ENCODE measurements at regions not wholly inside any gene's neighbourhood (a gene's known extent, or its start where the extent isn't known, plus 50 kb on each side); places are given as distances from the start of the nearest gene placed in this dataset.

DNA sequence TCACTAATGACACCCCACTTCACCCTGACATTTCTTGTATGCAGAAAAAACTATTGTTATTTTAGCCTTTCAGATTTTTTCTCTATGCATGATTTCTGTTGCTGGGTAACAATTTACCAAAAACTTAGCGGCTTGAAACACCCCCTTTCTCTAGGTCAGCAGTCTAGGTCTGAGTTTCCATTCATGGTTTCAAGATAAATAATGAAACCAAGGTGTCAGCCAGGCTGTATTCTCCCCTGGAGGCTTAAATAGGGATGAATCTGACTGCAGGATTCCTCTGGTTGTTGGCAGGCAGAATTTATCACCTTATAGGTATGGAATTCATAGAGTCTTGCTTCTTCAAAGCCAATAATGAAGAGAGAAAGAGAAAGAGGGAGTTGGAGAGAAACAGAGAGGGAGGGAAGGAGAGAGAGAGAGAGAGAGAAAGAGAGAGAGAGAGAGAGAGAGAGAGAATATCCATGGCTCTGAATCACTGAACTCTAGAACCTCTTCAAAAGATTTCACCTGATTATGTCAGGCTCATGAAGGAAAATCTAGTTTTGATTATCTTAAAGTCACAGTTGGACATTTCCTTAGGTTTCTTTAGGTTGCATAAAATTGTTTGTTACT lies 1224.6 kb upstream of the LRRTM3 start:
- H3K4me2 ChIP-seq (ENCODE audit: low read length), result no peak overlapping the region
- H4K20me1 ChIP-seq (ENCODE audit: insufficient read depth, low read length), result no peaks in the 10 kb centered on the region

DNA sequence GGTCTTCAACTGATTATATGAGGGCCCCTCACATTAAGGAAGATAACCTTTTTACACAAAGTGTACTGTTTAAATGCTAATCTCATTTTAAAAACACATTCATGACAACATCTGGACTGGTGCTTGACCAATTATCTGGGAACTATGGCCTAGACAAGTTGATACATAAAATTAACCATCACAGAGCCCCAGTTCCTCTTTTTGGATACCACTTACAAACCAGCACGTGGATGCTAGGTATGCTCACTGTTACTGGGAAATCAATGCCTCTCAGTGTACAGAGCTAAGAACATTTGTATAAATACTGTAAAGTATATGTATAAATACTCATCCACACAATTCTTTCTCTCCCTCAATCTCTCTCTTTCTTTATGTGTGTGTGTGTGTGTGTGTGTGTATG lies 1217.8 kb upstream of the LRRTM3 start:
- no peak overlapping the region for H2AFZ ChIP-seq (ENCODE audit: low read length)
- TF ChIP-seq, protein P1, sequence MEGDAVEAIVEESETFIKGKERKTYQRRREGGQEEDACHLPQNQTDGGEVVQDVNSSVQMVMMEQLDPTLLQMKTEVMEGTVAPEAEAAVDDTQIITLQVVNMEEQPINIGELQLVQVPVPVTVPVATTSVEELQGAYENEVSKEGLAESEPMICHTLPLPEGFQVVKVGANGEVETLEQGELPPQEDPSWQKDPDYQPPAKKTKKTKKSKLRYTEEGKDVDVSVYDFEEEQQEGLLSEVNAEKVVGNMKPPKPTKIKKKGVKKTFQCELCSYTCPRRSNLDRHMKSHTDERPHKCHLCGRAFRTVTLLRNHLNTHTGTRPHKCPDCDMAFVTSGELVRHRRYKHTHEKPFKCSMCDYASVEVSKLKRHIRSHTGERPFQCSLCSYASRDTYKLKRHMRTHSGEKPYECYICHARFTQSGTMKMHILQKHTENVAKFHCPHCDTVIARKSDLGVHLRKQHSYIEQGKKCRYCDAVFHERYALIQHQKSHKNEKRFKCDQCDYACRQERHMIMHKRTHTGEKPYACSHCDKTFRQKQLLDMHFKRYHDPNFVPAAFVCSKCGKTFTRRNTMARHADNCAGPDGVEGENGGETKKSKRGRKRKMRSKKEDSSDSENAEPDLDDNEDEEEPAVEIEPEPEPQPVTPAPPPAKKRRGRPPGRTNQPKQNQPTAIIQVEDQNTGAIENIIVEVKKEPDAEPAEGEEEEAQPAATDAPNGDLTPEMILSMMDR (IDR thresholded peaks at IDR 0.05; ENCODE audit: low read length), result no peak
- no peak for TF ChIP-seq EZH2 (IDR thresholded peaks at IDR 0.05; ENCODE audit: borderline replicate concordance, low read length)
- no peaks in the 10 kb centered on the region for H3K9me2 ChIP-seq (ENCODE audit: low read depth, low read length)
- H3K36me3 ChIP-seq (ENCODE audit: insufficient read depth, low read length), result no peaks in the 10 kb centered on the region
- no peaks in the 10 kb centered on the region for H3K9me3 ChIP-seq (ENCODE audit: low read length)
- H3K27ac ChIP-seq (ENCODE audit: low read depth, low read length, poor library complexity, severe bottlenecking), result no peak overlapping the region
- no peak overlapping the region for H3K4me3 ChIP-seq (ENCODE audit: low read depth, low read length, poor library complexity, severe bottlenecking)
- no peaks in the 10 kb centered on the region for H3K27me3 ChIP-seq (ENCODE audit: insufficient read depth, low read length)
- no peaks in the 10 kb centered on the region for H3F3A ChIP-seq (ENCODE audit: insufficient read depth, low read length)
- no peaks in the 10 kb centered on the region for H3K4me1 ChIP-seq (ENCODE audit: insufficient read depth, low read length, severe bottlenecking)
- no peaks in the 10 kb centered on the region for H3K79me2 ChIP-seq (ENCODE audit: insufficient read depth, low read length)
- no peak overlapping the region for H3K4me2 ChIP-seq (ENCODE audit: low read length)
- H3K9ac ChIP-seq (ENCODE audit: low read length), result no peak overlapping the region
- no peaks in the 10 kb centered on the region for H4K20me1 ChIP-seq (ENCODE audit: insufficient read depth, low read length)

More for the DNA sequence above, 1224.6 kb upstream of the LRRTM3 start:
- Histone ChIP-seq H3K79me2 (ENCODE audit: insufficient read depth, low read length) (no peaks in the 10 kb centered on the region), H3F3A (ENCODE audit: insufficient read depth, low read length) (no peaks in the 10 kb centered on the region), H3K9ac (ENCODE audit: low read length) (no peak overlapping the region), H3K4me3 (ENCODE audit: low read depth, low read length, poor library complexity, severe bottlenecking) (no peak overlapping the region), H3K27me3 (ENCODE audit: insufficient read depth, low read length) (no peaks in the 10 kb centered on the region), H2AFZ (ENCODE audit: low read length) (no peak overlapping the region), H3K9me3 (ENCODE audit: low read length) (no peaks in the 10 kb centered on the region), H3K4me1 (ENCODE audit: insufficient read depth, low read length, severe bottlenecking) (no peaks in the 10 kb centered on the region), H3K36me3 (ENCODE audit: insufficient read depth, low read length) (no peaks in the 10 kb centered on the region), H3K9me2 (ENCODE audit: low read depth, low read length) (no peaks in the 10 kb centered on the region), H3K27ac (ENCODE audit: low read depth, low read length, poor library complexity, severe bottlenecking) (no peak overlapping the region)
- TF ChIP-seq EZH2 (IDR thresholded peaks at IDR 0.05; ENCODE audit: borderline replicate concordance, low read length), result no peak
- TF ChIP-seq, protein P1 (IDR thresholded peaks at IDR 0.05; ENCODE audit: low read length), result no peak

DNA sequence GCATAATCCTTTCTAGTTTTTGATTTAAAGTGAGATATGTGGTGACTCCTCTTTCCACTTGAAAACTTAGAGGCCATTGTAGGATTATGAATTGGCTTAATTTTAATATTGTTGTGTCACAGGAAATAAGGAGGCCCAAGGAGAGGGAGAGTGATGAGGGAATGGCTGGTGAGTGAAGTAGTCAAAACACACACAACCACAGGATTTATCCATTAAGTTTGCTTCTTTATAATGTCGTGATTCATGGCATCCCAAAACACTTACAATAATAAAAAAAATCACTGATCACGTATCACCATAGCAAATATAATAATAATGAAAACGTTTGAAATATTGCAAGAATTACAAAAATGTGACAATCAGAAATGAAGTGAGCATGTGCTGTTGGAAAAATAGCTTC lies 1215.5 kb upstream of the LRRTM3 start:
- no peaks in the 10 kb centered on the region for H3K4me1 ChIP-seq (ENCODE audit: insufficient read depth, low read length, severe bottlenecking)
- no peak overlapping the region for H3K4me3 ChIP-seq (ENCODE audit: low read depth, low read length, poor library complexity, severe bottlenecking)
- no peak overlapping the region for H3K27ac ChIP-seq (ENCODE audit: low read depth, low read length, poor library complexity, severe bottlenecking)
- TF ChIP-seq EZH2 (IDR thresholded peaks at IDR 0.05; ENCODE audit: borderline replicate concordance, low read length), result no peak
- TF ChIP-seq, protein P1 (IDR thresholded peaks at IDR 0.05; ENCODE audit: low read length), result no peak
- H3K9me2 ChIP-seq (ENCODE audit: low read depth, low read length), result no peaks in the 10 kb centered on the region
- no peak overlapping the region for H3K4me2 ChIP-seq (ENCODE audit: low read length)
- H2AFZ ChIP-seq (ENCODE audit: low read length), result no peak overlapping the region
- no peak overlapping the region for H3K9ac ChIP-seq (ENCODE audit: low read length)
- H3K27me3 ChIP-seq (ENCODE audit: insufficient read depth, low read length), result no peaks in the 10 kb centered on the region
- no peaks in the 10 kb centered on the region for H3F3A ChIP-seq (ENCODE audit: insufficient read depth, low read length)
- H4K20me1 ChIP-seq (ENCODE audit: insufficient read depth, low read length), result no peaks in the 10 kb centered on the region
- H3K36me3 ChIP-seq (ENCODE audit: insufficient read depth, low read length), result no peaks in the 10 kb centered on the region
- no peaks in the 10 kb centered on the region for H3K9me3 ChIP-seq (ENCODE audit: low read length)
- H3K79me2 ChIP-seq (ENCODE audit: insufficient read depth, low read length), result no peaks in the 10 kb centered on the region
